Liver (tissue), 8 donors: ENCODE measurements at regions not wholly inside any gene's neighbourhood (a gene's known extent, or its start where the extent isn't known, plus 50 kb on each side); places are given as distances from the start of the nearest gene placed in this dataset.

Source experiments
- DNase-seq: peaks from one replicate; pipeline ENCODE4 v3.0.0-alpha.2; 2017; ENCODE audit warnings: low spot score
- H3K27ac ChIP-seq, 2 donors: one replicate each; pipeline ENCODE4 v1.7.0; 2013; ENCODE audit warnings: inconsistent platforms in 2 of 2, low read length in 2 of 2, control low read depth in 1 of 2, low read depth in 1 of 2, mild to moderate bottlenecking in 1 of 2
- H3K27me3 ChIP-seq, 4 donors: one replicate each; pipeline versions ENCODE4 v1.6.1 to v1.7.0; 2013; ENCODE audit warnings: low read length in 3 of 4, inconsistent platforms in 1 of 4, mild to moderate bottlenecking in 1 of 4, moderate library complexity in 1 of 4; ENCODE audit not compliant: control insufficient read depth in 4 of 4, insufficient read depth in 4 of 4
- H3K36me3 ChIP-seq, 4 donors: one replicate each; pipeline versions ENCODE4 v1.6.1 to v1.7.0; 2013; ENCODE audit warnings: low read length in 3 of 4, mild to moderate bottlenecking in 3 of 4, low read depth in 1 of 4, moderate library complexity in 1 of 4; ENCODE audit not compliant: control insufficient read depth in 4 of 4, insufficient read depth in 3 of 4
- H3K4me1 ChIP-seq, 4 donors: one replicate each; pipeline versions ENCODE4 v1.6.1 to v1.7.0; 2013; ENCODE audit warnings: low read length in 3 of 4, mild to moderate bottlenecking in 3 of 4, moderate library complexity in 1 of 4; ENCODE audit not compliant: control insufficient read depth in 4 of 4, insufficient read depth in 4 of 4
- H3K4me3 ChIP-seq, 3 donors: one replicate each; pipeline versions ENCODE4 v1.6.1 to v1.7.0; 2013; ENCODE audit warnings: low read length in 3 of 3, control low read depth in 1 of 3, low read depth in 1 of 3, mild to moderate bottlenecking in 1 of 3
- H3K9ac ChIP-seq, 2 donors: one replicate each; pipeline ENCODE4 v1.7.0; 2013; ENCODE audit warnings: low read length in 2 of 2, mild to moderate bottlenecking in 2 of 2, moderate library complexity in 2 of 2, control low read depth in 1 of 2, low read depth in 1 of 2
- H3K9me3 ChIP-seq, 4 donors: one replicate each; pipeline versions ENCODE4 v1.6.1 to v1.7.0; 2013; ENCODE audit warnings: low read length in 3 of 4; ENCODE audit not compliant: control insufficient read depth in 4 of 4
- ATF3 ChIP-seq: IDR thresholded peaks from 2 replicates; pipeline ENCODE4 v1.6.1; 2016; ENCODE audit warnings: antibody characterized with exemption
- CTCF ChIP-seq: fragments of 150-350 bp; IDR thresholded peaks from 2 replicates; pipeline ENCODE4 v1.5.1; 2017; ENCODE audit warnings: improper control_type of control experiment, low read depth, low read length; ENCODE audit not compliant: missing input control
- FOXA1 ChIP-seq: IDR thresholded peaks from 2 replicates; pipeline ENCODE4 v1.6.1; 2016; ENCODE audit warnings: antibody characterized with exemption
- FOXA2 ChIP-seq: IDR thresholded peaks from 2 replicates; pipeline ENCODE4 v1.6.1; 2016; ENCODE audit warnings: antibody characterized with exemption
- GABPA ChIP-seq, 2 donors: IDR thresholded peaks in 1 of 2; conservative IDR thresholded peaks in 1 of 2; 2 replicates each; pipeline ENCODE4 v1.6.1; 2016; ENCODE audit warnings: antibody characterized with exemption in 2 of 2, mild to moderate bottlenecking in 1 of 2, moderate library complexity in 1 of 2
- HNF4A ChIP-seq, 2 donors: conservative IDR thresholded peaks; 2 replicates each; pipeline ENCODE4 v1.6.1; 2016; ENCODE audit warnings: antibody characterized with exemption in 2 of 2, mild to moderate bottlenecking in 2 of 2
- JUND ChIP-seq, 2 donors: IDR thresholded peaks; 2 replicates each; pipeline ENCODE4 v1.6.1; 2016; ENCODE audit warnings: antibody characterized with exemption in 2 of 2
- RXRA ChIP-seq, 2 donors: IDR thresholded peaks; 2 replicates each; pipeline ENCODE4 v1.6.1; 2017 to 2018; ENCODE audit warnings: antibody characterized with exemption in 2 of 2, mild to moderate bottlenecking in 1 of 2
- YY1 ChIP-seq: IDR thresholded peaks from 2 replicates; pipeline ENCODE4 v1.6.1; 2016; ENCODE audit warnings: antibody characterized with exemption, mild to moderate bottlenecking
- WGBS: extraction: QIAGEN DNeasy Blood & Tissue Kit; methylation state at CpG from one replicate; pipeline ENCODE4 v1.1.7; 2013; 5-methylcytosine and 5-hydroxymethylcytosine counted together
- TF ChIP-seq, protein P1 (sequence below): IDR thresholded peaks from 2 replicates; pipeline ENCODE4 v1.6.1; 2016; ENCODE audit warnings: antibody characterized with exemption
- TF ChIP-seq, protein P2 (sequence below): IDR thresholded peaks from 2 replicates; pipeline ENCODE4 v1.6.1; 2016; ENCODE audit warnings: antibody characterized with exemption
- donor health status: healthy.
- donor health status: healthy.
- donor health status: healthy.
- donor health status: healthy.
- donor health status: healthy.

- H3K4me3 ChIP-seq = no peak overlapping the region
- no peaks in the 10 kb centered on the region for H3K27me3 ChIP-seq
- no peak overlapping the region for H3K9ac ChIP-seq
- H3K9me3 ChIP-seq = no peaks in the 10 kb centered on the region
- H3K4me1 ChIP-seq = no peaks in the 10 kb centered on the region
- H3K36me3 ChIP-seq = no peaks in the 10 kb centered on the region
- DNase-seq = no peak
- H3K27ac ChIP-seq = no peak overlapping the region
- TF ChIP-seq ATF3 = no peak
- no peak for TF ChIP-seq HNF4A (conservative IDR thresholded peaks at IDR 0.05)
- TF ChIP-seq JUND (IDR thresholded peaks at IDR 0.05) = no peak
- TF ChIP-seq FOXA1 = no peak
- TF ChIP-seq GABPA (IDR thresholded peaks at IDR 0.05 in 1 of 2, conservative IDR thresholded peaks at IDR 0.05 in 1 of 2) = no peak
- TF ChIP-seq RXRA (IDR thresholded peaks at IDR 0.05) = no peak
- TF ChIP-seq CTCF = no peak
- no peak for TF ChIP-seq FOXA2
- TF ChIP-seq, protein P1, sequence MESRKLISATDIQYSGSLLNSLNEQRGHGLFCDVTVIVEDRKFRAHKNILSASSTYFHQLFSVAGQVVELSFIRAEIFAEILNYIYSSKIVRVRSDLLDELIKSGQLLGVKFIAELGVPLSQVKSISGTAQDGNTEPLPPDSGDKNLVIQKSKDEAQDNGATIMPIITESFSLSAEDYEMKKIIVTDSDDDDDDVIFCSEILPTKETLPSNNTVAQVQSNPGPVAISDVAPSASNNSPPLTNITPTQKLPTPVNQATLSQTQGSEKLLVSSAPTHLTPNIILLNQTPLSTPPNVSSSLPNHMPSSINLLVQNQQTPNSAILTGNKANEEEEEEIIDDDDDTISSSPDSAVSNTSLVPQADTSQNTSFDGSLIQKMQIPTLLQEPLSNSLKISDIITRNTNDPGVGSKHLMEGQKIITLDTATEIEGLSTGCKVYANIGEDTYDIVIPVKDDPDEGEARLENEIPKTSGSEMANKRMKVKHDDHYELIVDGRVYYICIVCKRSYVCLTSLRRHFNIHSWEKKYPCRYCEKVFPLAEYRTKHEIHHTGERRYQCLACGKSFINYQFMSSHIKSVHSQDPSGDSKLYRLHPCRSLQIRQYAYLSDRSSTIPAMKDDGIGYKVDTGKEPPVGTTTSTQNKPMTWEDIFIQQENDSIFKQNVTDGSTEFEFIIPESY = no peak
- TF ChIP-seq YY1 = no peak
- WGBS = 45% methylated on average over 2 of the region's 2 CpGs
Observed at GRCh38 chr7:25647872-25648271, 419.6 kb upstream of the NPVF start.

DNA sequence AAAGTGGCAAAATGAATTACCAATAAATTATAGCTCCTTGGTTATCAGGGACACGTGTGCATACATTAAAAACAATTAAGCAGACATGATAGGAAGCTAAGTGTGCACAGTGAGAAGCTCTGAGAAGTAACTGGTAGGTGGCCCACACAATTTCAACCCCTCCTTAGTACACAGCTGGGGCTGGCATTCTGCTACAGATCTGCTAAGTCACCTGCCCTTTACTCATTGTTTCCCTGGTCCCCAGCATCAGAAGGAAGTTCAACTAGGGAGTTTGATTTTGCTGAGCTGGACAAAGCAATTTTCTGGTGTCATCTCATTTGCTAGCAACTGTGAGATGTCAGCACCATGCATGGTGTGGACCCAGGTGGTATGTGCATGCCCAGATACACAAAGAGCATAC lies 424.1 kb upstream of the NPVF start:
- TF ChIP-seq, protein P2, sequence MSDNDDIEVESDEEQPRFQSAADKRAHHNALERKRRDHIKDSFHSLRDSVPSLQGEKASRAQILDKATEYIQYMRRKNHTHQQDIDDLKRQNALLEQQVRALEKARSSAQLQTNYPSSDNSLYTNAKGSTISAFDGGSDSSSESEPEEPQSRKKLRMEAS = no peak
- TF ChIP-seq ATF3 = no peak
- TF ChIP-seq FOXA1 = no peak
- H3K27me3 ChIP-seq = no peaks in the 10 kb centered on the region
- no peak overlapping the region for H3K4me3 ChIP-seq
- no peaks in the 10 kb centered on the region for H3K9me3 ChIP-seq
- H3K9ac ChIP-seq = no peak overlapping the region
- H3K36me3 ChIP-seq = no peaks in the 10 kb centered on the region
- H3K4me1 ChIP-seq = no peaks in the 10 kb centered on the region
- H3K27ac ChIP-seq = no peak overlapping the region
- WGBS = 63% methylated on average over 1 of the region's 1 CpG
- DNase-seq = no peak

GRCh38 chr7:25653384-25653783 lies 425.1 kb upstream of the NPVF start:
- H3K27me3 ChIP-seq = no peaks in the 10 kb centered on the region
- H3K4me3 ChIP-seq = no peak overlapping the region
- H3K9ac ChIP-seq = no peak overlapping the region
- no peaks in the 10 kb centered on the region for H3K4me1 ChIP-seq
- no peaks in the 10 kb centered on the region for H3K9me3 ChIP-seq
- no peak for DNase-seq
- H3K27ac ChIP-seq = no peak overlapping the region
- H3K36me3 ChIP-seq = no peaks in the 10 kb centered on the region
- TF ChIP-seq YY1 = no peak
- 79% methylated on average over 2 of the region's 2 CpGs for WGBS
